Natural killer cell (primary cell): ENCODE measurements at regions not wholly inside any gene's neighbourhood (a gene's known extent, or its start where the extent isn't known, plus 50 kb on each side); places are given as distances from the start of the nearest gene placed in this dataset.

Source experiments
- ATAC-seq, 3 donors: fragments of 150-1000 bp in 2 of 3; fragments of 200-7000 bp in 1 of 3; cut with Tn5 transposase; 1 replicate in 1 of 3; 2 replicates in 2 of 3; pipeline ENCODE4 v1.10.0; 2021; ENCODE audit warnings: mild to moderate bottlenecking in 2 of 3, moderate library complexity in 2 of 3
- DNase-seq, 2 donors: peaks; one replicate each; pipeline versions ENCODE4 v3.0.0 to v3.0.0-alpha.2; 2013 to 2021; ENCODE audit warnings: mixed read lengths in 1 of 2
- H3K27ac ChIP-seq: one replicate; pipeline ENCODE4 v1.5.1; 2013; ENCODE audit warnings: mild to moderate bottlenecking, low read length
- H3K27me3 ChIP-seq: one replicate; pipeline ENCODE4 v1.6.1; 2013; ENCODE audit warnings: low read length; ENCODE audit not compliant: control insufficient read depth, insufficient read depth
- H3K36me3 ChIP-seq: one replicate; pipeline ENCODE4 v1.6.1; 2013; ENCODE audit warnings: low read length; ENCODE audit not compliant: control insufficient read depth, insufficient read depth
- H3K4me1 ChIP-seq: one replicate; pipeline ENCODE4 v1.6.1; 2013; ENCODE audit warnings: low read length; ENCODE audit not compliant: control insufficient read depth, insufficient read depth
- H3K4me3 ChIP-seq: one replicate; pipeline ENCODE4 v1.5.1; 2013; ENCODE audit warnings: low read length
- H3K9me3 ChIP-seq: one replicate; pipeline ENCODE4 v1.6.1; 2013; ENCODE audit warnings: low read length; ENCODE audit not compliant: control insufficient read depth, insufficient read depth
- H3K27ac Mint-ChIP-seq, 2 donors: one replicate each; pipeline ENCODE4 v1.8.0; 2022; ENCODE audit warnings: mild to moderate bottlenecking in 2 of 2, mixed read lengths in 2 of 2, moderate library complexity in 1 of 2
- H3K27me3 Mint-ChIP-seq, 2 donors: one replicate each; pipeline ENCODE4 v1.8.0; 2022; ENCODE audit warnings: low read depth in 2 of 2, mixed read lengths in 2 of 2
- H3K36me3 Mint-ChIP-seq: one replicate; pipeline ENCODE4 v1.8.0; 2022; ENCODE audit warnings: mixed read lengths
- H3K4me1 Mint-ChIP-seq, 2 donors: one replicate each; pipeline ENCODE4 v1.8.0; 2022; ENCODE audit warnings: mixed read lengths in 2 of 2
- H3K4me3 Mint-ChIP-seq: one replicate; pipeline ENCODE4 v1.8.0; 2022; ENCODE audit warnings: mild to moderate bottlenecking, moderate library complexity, mixed read lengths
- H3K9me3 Mint-ChIP-seq, 2 donors: one replicate each; pipeline ENCODE4 v1.8.0; 2022; ENCODE audit warnings: mixed read lengths in 2 of 2
- CTCF ChIP-seq: fragments of 200-600 bp; IDR thresholded peaks from one replicate; pipeline ENCODE4 v1.8.0; 2022; ENCODE audit warnings: antibody characterized with exemption
- WGBS: methylation state at CpG from one replicate; pipeline ENCODE4 v1.1.7; 2013; ENCODE audit warnings: missing lambda C conversion rate; ENCODE audit not compliant: insufficient coverage; 5-methylcytosine and 5-hydroxymethylcytosine counted together
- intact Hi-C: fragments of 100-400 bp; cut with micrococcal nuclease; formaldehyde crosslinking; loops from one replicate; pipeline ENCODE4 v1.14.2; 2022

- Mint-ChIP-seq H3K4me1 (no peaks in the 10 kb centered on the region), H3K36me3 (peaks cover 9% of the 10 kb centered on the region), H3K27ac (no peak overlapping the region), H3K9me3 (peaks cover 15 to 27% of the 10 kb centered on the region in 2 donors), H3K4me3 (no peak overlapping the region), H3K27me3 (no peaks in the 10 kb centered on the region)
- TF ChIP-seq CTCF: no peak
- no peak overlapping the region for H3K27ac ChIP-seq
- no peak overlapping the region for H3K4me3 ChIP-seq
- no peaks in the 10 kb centered on the region for H3K27me3 ChIP-seq
- no peak for DNase-seq
- H3K36me3 ChIP-seq: no peaks in the 10 kb centered on the region
- no peak for ATAC-seq
- H3K4me1 ChIP-seq: no peaks in the 10 kb centered on the region
- 81% methylated on average over 1 of the region's 1 CpG for WGBS
- H3K9me3 ChIP-seq: peaks cover 10% of the 10 kb centered on the region
- intact Hi-C loops: no loop called here
Observed at GRCh38 chr14:26888592-26888991, 290.8 kb upstream of the NOVA1 start.

GRCh38 chr14:26896447-26896846, 298.6 kb upstream of the NOVA1 start:
- no peaks in the 10 kb centered on the region for H3K36me3 ChIP-seq
- no peaks in the 10 kb centered on the region for H3K36me3 Mint-ChIP-seq
- TF ChIP-seq CTCF: no peak

GRCh38 chr14:26897196-26897595, 299.4 kb upstream of the NOVA1 start:
- Mint-ChIP-seq H3K4me1 (no peaks in the 10 kb centered on the region), H3K9me3 (peaks cover 11 to 16% of the 10 kb centered on the region in 2 donors), H3K36me3 (no peaks in the 10 kb centered on the region), H3K27ac (no peak overlapping the region), H3K27me3 (no peaks in the 10 kb centered on the region), H3K4me3 (no peak overlapping the region)
- Histone ChIP-seq H3K36me3 (no peaks in the 10 kb centered on the region), H3K4me1 (no peaks in the 10 kb centered on the region), H3K9me3 (no peaks in the 10 kb centered on the region), H3K27ac (no peak overlapping the region), H3K4me3 (no peak overlapping the region), H3K27me3 (no peaks in the 10 kb centered on the region)
- no peak for TF ChIP-seq CTCF
- intact Hi-C loops: no loop called here
- no peak for ATAC-seq
- DNase-seq: no peak

More at GRCh38 chr14:26896447-26896846, 298.6 kb upstream of the NOVA1 start:
- 73% methylated on average over 3 of the region's 3 CpGs for WGBS
- DNase-seq: no peak
- H3K9me3 ChIP-seq: no peaks in the 10 kb centered on the region
- Mint-ChIP-seq H3K4me3 (no peak overlapping the region), H3K4me1 (no peaks in the 10 kb centered on the region), H3K27ac (no peak overlapping the region), H3K9me3 (peaks cover 11 to 16% of the 10 kb centered on the region in 2 donors), H3K27me3 (no peaks in the 10 kb centered on the region)
- intact Hi-C loops: no loop called here
- H3K4me1 ChIP-seq: no peaks in the 10 kb centered on the region
- H3K27me3 ChIP-seq: no peaks in the 10 kb centered on the region
- no peak overlapping the region for H3K4me3 ChIP-seq
- H3K27ac ChIP-seq: no peak overlapping the region
- no peak for ATAC-seq

- H3K36me3 Mint-ChIP-seq: no peaks in the 10 kb centered on the region
- intact Hi-C loops: no loop called here
- H3K4me3 Mint-ChIP-seq: no peak overlapping the region
- TF ChIP-seq CTCF: no peak
- Histone ChIP-seq H3K27me3 (no peaks in the 10 kb centered on the region), H3K4me1 (no peaks in the 10 kb centered on the region), H3K4me3 (no peak overlapping the region), H3K27ac (no peak overlapping the region), H3K36me3 (no peaks in the 10 kb centered on the region), H3K9me3 (no peaks in the 10 kb centered on the region)
- ATAC-seq: no peak
- H3K27ac Mint-ChIP-seq: no peak overlapping the region
- H3K27me3 Mint-ChIP-seq: no peaks in the 10 kb centered on the region
- H3K4me1 Mint-ChIP-seq: no peaks in the 10 kb centered on the region
- H3K9me3 Mint-ChIP-seq: peaks cover under 1 to 5% of the 10 kb centered on the region in 2 donors
- no peak for DNase-seq
- WGBS: 83% methylated on average over 1 of the region's 3 CpGs
Observed at GRCh38 chr14:26905229-26905628, 307.4 kb upstream of the NOVA1 start.
